ENCODE measurements at regions not wholly inside any gene's neighbourhood (a gene's known extent, or its start where the extent isn't known, plus 50 kb on each side); places are given as distances from the start of the nearest gene placed in this dataset.

GRCh38 chr5:93674866-93675459 lies 66.4 kb downstream of the POU5F2 start:
- no peak for DNase-seq
- Mint-ChIP-seq H3K4me3 (no peak overlapping the region), H3K27me3 (ENCODE audit: insufficient read depth) (no peaks in the 10 kb centered on the region; the same call in 1 of the 2 replicates), H3K9me3 (no peaks in the 10 kb centered on the region), H3K4me1 (ENCODE audit: low read depth) (peaks cover 41% of the 10 kb centered on the region), H3K36me3 (ENCODE audit: low read depth) (no peaks in the 10 kb centered on the region), H3K27ac (no peak overlapping the region)
- no peak for TF ChIP-seq CTCF (IDR thresholded peaks at IDR 0.05)

DNA sequence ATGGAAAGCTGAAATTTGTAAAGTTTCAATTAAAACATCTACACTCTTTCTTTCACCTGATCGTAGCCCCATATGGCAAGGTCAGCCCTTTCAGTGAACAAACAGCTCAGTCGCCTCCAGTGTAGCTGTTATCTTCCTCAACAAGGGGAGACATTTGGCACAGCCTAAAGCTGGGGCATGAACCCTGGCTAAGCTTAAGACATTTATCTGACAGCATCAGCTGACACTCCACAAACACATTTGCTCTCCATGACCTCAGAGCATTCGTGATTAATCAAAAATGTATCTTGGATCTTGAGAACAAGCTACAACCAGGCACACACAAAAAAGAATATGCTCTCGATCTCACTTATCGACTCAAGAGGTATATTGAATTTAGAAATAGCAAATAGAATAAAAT lies 67.3 kb downstream of the POU5F2 start:
- Mint-ChIP-seq H3K9me3 (no peaks in the 10 kb centered on the region), H3K27me3 (ENCODE audit: insufficient read depth) (no peaks in the 10 kb centered on the region; the same call in 1 of the 2 replicates), H3K36me3 (ENCODE audit: low read depth) (no peaks in the 10 kb centered on the region), H3K4me3 (no peak overlapping the region), H3K27ac (no peak overlapping the region), H3K4me1 (ENCODE audit: low read depth) (peaks cover 41% of the 10 kb centered on the region)
- no peak for TF ChIP-seq CTCF (IDR thresholded peaks at IDR 0.05)
- no peak for DNase-seq

DNA sequence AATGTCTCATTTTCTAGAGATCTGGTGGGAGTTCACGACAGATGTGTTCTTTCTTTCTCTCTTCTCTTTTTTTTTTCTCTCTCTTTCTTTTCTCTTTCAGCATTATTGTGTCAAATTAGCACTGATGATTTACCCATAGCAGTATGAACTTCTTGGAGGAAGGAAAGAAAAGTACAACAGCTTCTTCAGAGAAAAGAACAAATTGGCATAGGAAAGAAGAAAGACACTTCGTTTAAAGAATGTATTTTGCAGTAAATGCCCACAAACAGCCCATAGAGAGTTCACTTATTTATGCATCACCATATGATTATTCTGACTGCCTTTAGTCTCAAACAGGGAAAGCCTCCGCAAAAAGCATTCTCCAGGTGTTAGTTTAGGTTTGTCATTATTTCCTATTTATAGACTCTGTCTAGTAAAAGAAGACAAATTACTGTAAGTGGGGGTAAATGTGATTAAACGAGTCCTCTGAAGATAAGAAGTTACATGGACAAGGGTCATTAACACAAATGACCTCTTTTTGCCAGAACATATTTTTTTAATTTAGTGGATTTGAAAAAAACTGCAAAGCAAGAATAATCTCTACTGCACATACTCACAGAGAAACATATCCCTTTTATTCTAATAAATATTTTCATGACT lies 68.0 kb downstream of the POU5F2 start:
- H3K36me3 Mint-ChIP-seq (ENCODE audit: low read depth) = no peaks in the 10 kb centered on the region
- H3K9me3 Mint-ChIP-seq = no peaks in the 10 kb centered on the region
- H3K4me3 Mint-ChIP-seq = no peak overlapping the region
- peaks cover 41% of the 10 kb centered on the region for H3K4me1 Mint-ChIP-seq (ENCODE audit: low read depth)
- no peaks in the 10 kb centered on the region; the same call in 1 of the 2 replicates for H3K27me3 Mint-ChIP-seq (ENCODE audit: insufficient read depth)
- no peak for DNase-seq
- TF ChIP-seq CTCF (IDR thresholded peaks at IDR 0.05) = no peak
- H3K27ac Mint-ChIP-seq = no peak overlapping the region

- no peak overlapping the region for H3K4me3 Mint-ChIP-seq
- H3K4me1 Mint-ChIP-seq (ENCODE audit: low read depth) = peaks cover 2% of the 10 kb centered on the region; the same call in 1 of the 2 replicates
- H3K36me3 Mint-ChIP-seq (ENCODE audit: low read depth) = no peaks in the 10 kb centered on the region
- no peak for DNase-seq
- no peaks in the 10 kb centered on the region for H3K27me3 Mint-ChIP-seq (ENCODE audit: insufficient read depth)
- no peak for TF ChIP-seq CTCF (IDR thresholded peaks at IDR 0.05)
- H3K27ac Mint-ChIP-seq = no peak overlapping the region
- H3K9me3 Mint-ChIP-seq = no peaks in the 10 kb centered on the region
These were observed 75.8 kb downstream of the POU5F2 start for GRCh38 chr5:93665648-93666047.

DNA sequence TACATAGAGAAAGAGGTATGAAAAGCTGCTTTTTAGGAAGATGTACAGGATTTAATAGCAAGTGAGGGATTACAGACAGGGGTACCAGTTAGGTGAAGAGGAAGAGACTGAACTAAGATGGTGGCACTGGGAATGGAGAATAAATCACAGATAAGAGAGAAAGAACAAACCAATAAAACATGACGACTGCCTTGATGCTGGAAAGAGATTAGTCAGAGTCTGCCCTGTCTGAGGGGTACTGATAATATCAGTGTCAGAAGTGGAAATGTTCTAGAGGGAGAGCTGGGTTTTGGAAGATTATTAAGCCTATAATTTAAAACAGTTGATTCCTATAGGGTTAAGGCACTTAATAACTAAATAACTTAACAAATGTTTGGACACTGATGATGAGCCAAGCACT lies 77.7 kb downstream of the NR2F1 start:
- no peaks in the 10 kb centered on the region for H3K9me3 Mint-ChIP-seq
- TF ChIP-seq CTCF (IDR thresholded peaks at IDR 0.05) = no peak
- H3K4me3 Mint-ChIP-seq = no peak overlapping the region
- DNase-seq = no peak
- H3K4me1 Mint-ChIP-seq (ENCODE audit: low read depth) = peaks cover 14% of the 10 kb centered on the region
- no peaks in the 10 kb centered on the region for H3K36me3 Mint-ChIP-seq (ENCODE audit: low read depth)
- H3K27me3 Mint-ChIP-seq (ENCODE audit: insufficient read depth) = no peaks in the 10 kb centered on the region
- no peak overlapping the region for H3K27ac Mint-ChIP-seq
